PC-3 (cell line): ENCODE measurements at regions not wholly inside any gene's neighbourhood (a gene's known extent, or its start where the extent isn't known, plus 50 kb on each side); places are given as distances from the start of the nearest gene placed in this dataset.

Source experiments
- ATAC-seq: fragments of 200-7000 bp; cut with Tn5 transposase; 2 replicates; pipeline ENCODE4 v1.9.1; 2020; ENCODE audit warnings: mild to moderate bottlenecking, moderate library complexity
- BruUV-seq: library from RNA; stranded (reverse); fragments of 400-500 nt; replicated peaks from 2 replicates; lab custom pipeline; 2021; lab: Mats Ljungman, UMichigan
- CTCF ChIA-PET: fragments of 300-600 bp; sonication (Branson Sonifier 250); formaldehyde crosslinking; loops from one replicate; lab custom pipeline; 2022; ENCODE audit warnings: antibody characterized with exemption; lab: Charles Lee
- POLR2A ChIA-PET: fragments of 300-600 bp; sonication (Branson Sonifier 250); formaldehyde crosslinking; loops from one replicate; lab custom pipeline; 2022; ENCODE audit warnings: antibody characterized with exemption; ENCODE audit not compliant: unreplicated experiment; lab: Charles Lee
- DNase-seq: peaks from one replicate; pipeline ENCODE4 v3.0.0-alpha.2; 2015
- H2AFZ ChIP-seq: fragments of 300-600 bp; sonication (generic); 2 replicates; pipeline ENCODE4 v1.6.0; 2016; ENCODE audit warnings: antibody characterized with exemption, low read length
- H3F3A ChIP-seq: fragments of 300-600 bp; sonication (generic); one replicate; pipeline ENCODE4 v1.6.0; 2017; ENCODE audit warnings: antibody characterized with exemption, low read length, control low read depth, mild to moderate bottlenecking; ENCODE audit not compliant: unreplicated experiment
- H3K27ac ChIP-seq: fragments of 300-600 bp; sonication (generic); 2 replicates; pipeline ENCODE4 v1.5.1; 2016; ENCODE audit warnings: mild to moderate bottlenecking, low read length
- H3K27me3 ChIP-seq: fragments of 300-600 bp; sonication (generic); 2 replicates; pipeline ENCODE4 v1.6.1; 2016; ENCODE audit warnings: low read length, mixed read lengths
- H3K36me3 ChIP-seq: fragments of 300-600 bp; sonication (generic); 2 replicates; pipeline ENCODE4 v1.6.1; 2016; ENCODE audit warnings: low read depth, mixed run types, low read length, mixed read lengths
- H3K4me1 ChIP-seq: fragments of 300-600 bp; sonication (generic); 2 replicates; pipeline ENCODE4 v1.5.1; 2016; ENCODE audit warnings: low read length; ENCODE audit not compliant: insufficient read depth
- H3K4me2 ChIP-seq: fragments of 300-600 bp; sonication (generic); 2 replicates; pipeline ENCODE4 v1.6.0; 2016; ENCODE audit warnings: low read length
- H3K4me3 ChIP-seq: fragments of 300-600 bp; sonication (generic); 2 replicates; pipeline ENCODE4 v1.5.1; 2016; ENCODE audit warnings: mild to moderate bottlenecking, low read length, mixed read lengths
- H3K79me2 ChIP-seq: fragments of 300-600 bp; sonication (generic); 2 replicates; pipeline ENCODE4 v1.6.1; 2017; ENCODE audit warnings: low read length, mixed read lengths
- H3K9ac ChIP-seq: fragments of 300-600 bp; sonication (generic); 2 replicates; pipeline ENCODE4 v1.6.0; 2016; ENCODE audit warnings: mild to moderate bottlenecking, low read length
- H3K9me2 ChIP-seq: fragments of 300-600 bp; sonication (generic); replicated peaks from 2 replicates; pipeline ENCODE4 v1.6.1; 2016; ENCODE audit warnings: mixed run types, low read length, mixed read lengths
- H3K9me3 ChIP-seq: fragments of 300-600 bp; sonication (generic); 2 replicates; pipeline ENCODE4 v1.6.1; 2016; ENCODE audit warnings: low read length, mixed read lengths
- H4K20me1 ChIP-seq: fragments of 300-600 bp; sonication (generic); 2 replicates; pipeline ENCODE4 v1.6.1; 2016; ENCODE audit warnings: low read length, mixed read lengths
- CTCF ChIP-seq: fragments of 300-600 bp; sonication (generic); conservative IDR thresholded peaks from 2 replicates; pipeline ENCODE4 v1.5.1; 2017; ENCODE audit warnings: antibody characterized with exemption, low read depth, mild to moderate bottlenecking, low read length
- EZH2 ChIP-seq: fragments of 300-600 bp; sonication (generic); IDR thresholded peaks from one replicate; pipeline ENCODE4 v1.6.1; 2017; ENCODE audit warnings: antibody characterized with exemption, mild to moderate bottlenecking, low read length; ENCODE audit not compliant: unreplicated experiment
- EZH2phosphoT487 ChIP-seq: fragments of 300-600 bp; sonication (generic); IDR thresholded peaks from 2 replicates; pipeline ENCODE4 v1.6.1; 2018; ENCODE audit warnings: mild to moderate bottlenecking, antibody characterized with exemption, low read length, borderline replicate concordance
- intact Hi-C: fragments of 100-400 bp; cut with micrococcal nuclease; formaldehyde crosslinking; loops from 2 replicates; pipeline ENCODE4 v1.9.0; 2023

DNA sequence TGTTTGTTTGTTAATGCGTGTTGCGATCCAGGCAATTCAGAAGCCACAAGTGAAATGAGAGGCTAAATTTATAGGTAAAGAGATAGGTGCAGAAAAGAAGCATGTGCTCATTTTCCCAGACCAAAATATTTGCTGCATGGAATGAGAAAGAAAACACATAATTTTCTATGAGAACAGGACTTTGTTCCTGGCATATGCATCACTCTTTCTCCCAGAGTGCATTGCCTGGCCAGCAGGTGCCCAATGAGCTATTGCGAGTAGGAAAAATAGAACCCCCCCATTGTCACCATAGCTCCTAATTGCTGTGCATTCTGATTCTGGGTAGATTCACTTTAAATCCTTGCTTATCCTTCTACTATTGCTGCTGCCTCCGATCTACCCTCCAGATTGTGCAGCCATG is 410.4 kb downstream of the PMP22 start:
- H3K36me3 ChIP-seq, result no peaks in the 10 kb centered on the region
- peaks cover 31% of the 10 kb centered on the region for H3K27me3 ChIP-seq
- intact Hi-C loops, result no loop called here
- no peak overlapping the region for H3K27ac ChIP-seq
- no peaks in the 10 kb centered on the region for H3K9me2 ChIP-seq
- ChIA-PET POLR2A (no interaction called here), CTCF (no interaction called here)
- no peak for DNase-seq
- no peak overlapping the region for H3K4me2 ChIP-seq
- no peaks in the 10 kb centered on the region for H3K9me3 ChIP-seq
- H2AFZ ChIP-seq, result no peak overlapping the region
- H3K79me2 ChIP-seq, result no peaks in the 10 kb centered on the region
- no peaks in the 10 kb centered on the region for H4K20me1 ChIP-seq
- BruUV-seq, result no TSS peak
- H3K4me3 ChIP-seq, result no peak overlapping the region
- no peak overlapping the region for H3K9ac ChIP-seq
- no peaks in the 10 kb centered on the region for H3F3A ChIP-seq
- no peak for TF ChIP-seq EZH2phosphoT487
- no peak for TF ChIP-seq CTCF
- no peak for TF ChIP-seq EZH2
- H3K4me1 ChIP-seq, result no peaks in the 10 kb centered on the region
- ATAC-seq, result no peak

DNA sequence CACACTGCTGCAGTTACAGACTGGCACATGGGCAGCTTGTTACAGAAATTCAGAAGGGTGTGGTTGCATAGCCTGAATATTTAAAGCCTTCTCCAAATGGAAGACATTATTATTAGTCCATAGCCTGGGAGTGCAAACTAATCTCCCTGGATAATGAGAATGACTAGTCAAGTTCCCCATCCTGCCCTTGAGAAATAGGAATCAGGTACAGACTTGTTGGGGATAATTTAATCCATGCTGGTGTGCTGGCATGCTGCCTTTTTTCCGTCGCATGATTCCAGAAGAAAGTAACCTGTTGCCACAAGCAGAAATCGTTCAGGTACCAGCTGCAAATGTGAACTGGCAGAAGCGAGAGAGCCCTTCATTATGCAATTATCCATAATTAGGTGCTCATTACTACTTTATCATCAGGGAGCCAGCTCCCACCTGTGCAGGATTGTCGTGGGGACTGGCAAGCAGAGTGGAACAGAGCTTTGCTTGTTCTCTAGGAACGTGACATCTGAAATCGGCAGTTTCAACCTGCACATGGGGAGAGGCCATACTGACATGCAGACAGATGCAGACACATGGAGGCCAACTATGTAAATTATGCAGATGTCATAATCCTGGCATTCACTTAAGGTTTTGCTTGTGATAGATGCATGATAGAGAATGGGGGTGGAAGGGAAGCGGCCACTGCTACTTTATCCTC is 419.4 kb downstream of the PMP22 start:
- no peak overlapping the region for H3K27ac ChIP-seq

More for the DNA sequence above, 419.4 kb downstream of the PMP22 start:
- Histone ChIP-seq H3K4me3 (no peak overlapping the region), H3K9me2 (no peaks in the 10 kb centered on the region), H3K36me3 (no peaks in the 10 kb centered on the region), H4K20me1 (no peaks in the 10 kb centered on the region), H2AFZ (no peak overlapping the region), H3K9me3 (no peaks in the 10 kb centered on the region), H3K79me2 (no peaks in the 10 kb centered on the region), H3K4me2 (no peak overlapping the region), H3F3A (no peaks in the 10 kb centered on the region), H3K27me3 (peaks cover 60% of the 10 kb centered on the region), H3K4me1 (no peaks in the 10 kb centered on the region), H3K9ac (no peak overlapping the region)
- intact Hi-C loops, result no loop called here
- DNase-seq, result no peak
- no TSS peak for BruUV-seq
- no peak for ATAC-seq
- ChIA-PET POLR2A (no interaction called here), CTCF (no interaction called here)
- TF ChIP-seq EZH2, result no peak
- TF ChIP-seq CTCF, result no peak
- TF ChIP-seq EZH2phosphoT487, result no peak
